Activated B cell treated with CpG ODN at 0.5 μM for 24 hours (primary cell): ENCODE measurements at regions not wholly inside any gene's neighbourhood (a gene's known extent, or its start where the extent isn't known, plus 50 kb on each side); places are given as distances from the start of the nearest gene placed in this dataset.
A peak's percentile ranks its signal among the peaks of the same experiment; 100 is the strongest.

Experiments
- ATAC-seq: fragments of 200-7000 bp; cut with Tn5 transposase; one replicate; pipeline ENCODE4 v1.10.0; 2021; ENCODE audit warnings: low read depth, mild to moderate bottlenecking, moderate library complexity
- CTCF ChIA-PET: fragments of 350-600 bp; sonication (Branson Sonifier 250); formaldehyde crosslinking; loops from one replicate; lab custom pipeline; 2021; ENCODE audit warnings: antibody characterized with exemption; lab: Charles Lee
- POLR2A ChIA-PET: fragments of 350-600 bp; sonication (Branson Sonifier 250); formaldehyde crosslinking; loops from one replicate; lab custom pipeline; 2021; ENCODE audit warnings: antibody characterized with exemption; lab: Charles Lee
- DNase-seq: peaks from one replicate; pipeline ENCODE4 v3.0.0; 2022
- H3K27ac Mint-ChIP-seq: one replicate; pipeline ENCODE4 v1.8.0; 2020; ENCODE audit warnings: mixed read lengths
- H3K27me3 Mint-ChIP-seq: one replicate; pipeline ENCODE4 v1.8.0; 2021; ENCODE audit warnings: mixed read lengths
- H3K36me3 Mint-ChIP-seq: one replicate; pipeline ENCODE4 v1.8.0; 2021; ENCODE audit warnings: low read depth, mixed read lengths
- H3K4me1 Mint-ChIP-seq: one replicate; pipeline ENCODE4 v1.8.0; 2021; ENCODE audit warnings: mixed read lengths
- H3K4me3 Mint-ChIP-seq: one replicate; pipeline ENCODE4 v1.8.0; 2020; ENCODE audit warnings: mild to moderate bottlenecking, mixed read lengths
- H3K9me3 Mint-ChIP-seq: one replicate; pipeline ENCODE4 v1.8.0; 2020; ENCODE audit warnings: mixed read lengths
- intact Hi-C: fragments of 100-400 bp; cut with micrococcal nuclease; formaldehyde crosslinking; loops from one replicate; pipeline ENCODE4 v1.15.1; 2024
- TF ChIP-seq, protein P1 (sequence below): fragments of 200-600 bp; IDR thresholded peaks from one replicate; pipeline ENCODE4 v1.8.0; 2022; ENCODE audit warnings: antibody characterized with exemption, mild to moderate bottlenecking

DNA sequence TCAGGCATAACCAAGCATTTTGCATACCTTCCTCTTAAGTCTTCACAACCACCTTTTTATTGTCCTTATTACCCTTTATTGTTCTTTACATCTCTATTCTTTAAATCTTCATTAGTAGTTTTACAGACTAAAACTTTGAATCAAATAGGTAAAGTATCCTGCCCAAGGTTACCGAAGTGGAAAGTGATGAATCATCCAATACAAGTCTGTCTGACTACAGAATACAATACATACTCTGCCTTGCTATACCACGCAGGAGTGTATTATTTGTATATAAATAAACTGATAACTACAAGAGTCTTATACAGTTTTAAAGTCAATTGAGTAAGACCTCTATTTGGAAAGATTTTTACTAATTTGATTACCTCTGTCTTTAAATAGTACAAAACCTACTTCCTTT is 196.0 kb downstream of the ZEB2 start:
- H3K9me3 Mint-ChIP-seq = no peaks in the 10 kb centered on the region
- intact Hi-C loops = loop anchor here (1.0 to 5.0 kb wide), 2 partner anchors 82 to 162 kb away; no protein-coding TSS in a partner anchor
- H3K4me3 Mint-ChIP-seq = peak overlapping the region; percentile 36
- H3K27me3 Mint-ChIP-seq = no peaks in the 10 kb centered on the region
- no peak for DNase-seq
- H3K27ac Mint-ChIP-seq = peak overlapping the region; percentile 71
- peaks cover 49% of the 10 kb centered on the region for H3K4me1 Mint-ChIP-seq
- ATAC-seq = peak; percentile 74
- peaks cover 3% of the 10 kb centered on the region for H3K36me3 Mint-ChIP-seq
- ChIA-PET POLR2A (interaction anchor here (0.7 kb wide), 1 partner anchor 129 kb away, joined by 9 read pairs; no protein-coding TSS in a partner anchor), CTCF (no interaction called here)
- TF ChIP-seq, protein P1, sequence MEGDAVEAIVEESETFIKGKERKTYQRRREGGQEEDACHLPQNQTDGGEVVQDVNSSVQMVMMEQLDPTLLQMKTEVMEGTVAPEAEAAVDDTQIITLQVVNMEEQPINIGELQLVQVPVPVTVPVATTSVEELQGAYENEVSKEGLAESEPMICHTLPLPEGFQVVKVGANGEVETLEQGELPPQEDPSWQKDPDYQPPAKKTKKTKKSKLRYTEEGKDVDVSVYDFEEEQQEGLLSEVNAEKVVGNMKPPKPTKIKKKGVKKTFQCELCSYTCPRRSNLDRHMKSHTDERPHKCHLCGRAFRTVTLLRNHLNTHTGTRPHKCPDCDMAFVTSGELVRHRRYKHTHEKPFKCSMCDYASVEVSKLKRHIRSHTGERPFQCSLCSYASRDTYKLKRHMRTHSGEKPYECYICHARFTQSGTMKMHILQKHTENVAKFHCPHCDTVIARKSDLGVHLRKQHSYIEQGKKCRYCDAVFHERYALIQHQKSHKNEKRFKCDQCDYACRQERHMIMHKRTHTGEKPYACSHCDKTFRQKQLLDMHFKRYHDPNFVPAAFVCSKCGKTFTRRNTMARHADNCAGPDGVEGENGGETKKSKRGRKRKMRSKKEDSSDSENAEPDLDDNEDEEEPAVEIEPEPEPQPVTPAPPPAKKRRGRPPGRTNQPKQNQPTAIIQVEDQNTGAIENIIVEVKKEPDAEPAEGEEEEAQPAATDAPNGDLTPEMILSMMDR = no peak

DNA sequence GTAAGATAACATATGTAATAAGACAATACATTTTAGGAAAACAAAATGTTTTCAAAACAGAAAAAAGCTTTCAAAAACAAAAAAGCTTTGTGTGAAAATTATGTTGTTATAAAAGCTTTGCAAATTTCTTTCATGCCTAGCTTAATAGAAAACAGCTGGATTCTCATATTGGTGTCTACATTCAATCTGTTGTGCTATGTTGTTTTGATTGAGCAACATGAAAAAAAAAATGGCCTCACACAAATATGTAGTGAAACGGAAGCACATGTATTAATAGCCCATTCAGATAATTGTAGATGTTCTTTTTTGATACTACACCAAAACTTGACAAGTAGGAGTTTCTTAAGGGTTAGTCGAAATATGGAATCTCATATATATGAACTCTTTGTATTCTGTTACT is 197.5 kb downstream of the ZEB2 start:
- no peak overlapping the region for H3K27ac Mint-ChIP-seq
- intact Hi-C loops = loop anchor here (5.0 kb wide), 1 partner anchor 80 kb away; no protein-coding TSS in a partner anchor
- ChIA-PET POLR2A (interaction anchor here (1.6 kb wide), 1 partner anchor 35 kb away, joined by 3 read pairs; no protein-coding TSS in a partner anchor), CTCF (interaction anchor here (1.5 kb wide), 1 partner anchor 10 kb away, joined by 3 read pairs; a partner anchor contains a TSS)
- H3K9me3 Mint-ChIP-seq = no peaks in the 10 kb centered on the region
- TF ChIP-seq, protein P1 = no peak
- DNase-seq (no peak), ATAC-seq (no peak)
- no peaks in the 10 kb centered on the region for H3K27me3 Mint-ChIP-seq
- H3K36me3 Mint-ChIP-seq = no peaks in the 10 kb centered on the region
- H3K4me3 Mint-ChIP-seq = no peak overlapping the region
- H3K4me1 Mint-ChIP-seq = peaks cover 49% of the 10 kb centered on the region

DNA sequence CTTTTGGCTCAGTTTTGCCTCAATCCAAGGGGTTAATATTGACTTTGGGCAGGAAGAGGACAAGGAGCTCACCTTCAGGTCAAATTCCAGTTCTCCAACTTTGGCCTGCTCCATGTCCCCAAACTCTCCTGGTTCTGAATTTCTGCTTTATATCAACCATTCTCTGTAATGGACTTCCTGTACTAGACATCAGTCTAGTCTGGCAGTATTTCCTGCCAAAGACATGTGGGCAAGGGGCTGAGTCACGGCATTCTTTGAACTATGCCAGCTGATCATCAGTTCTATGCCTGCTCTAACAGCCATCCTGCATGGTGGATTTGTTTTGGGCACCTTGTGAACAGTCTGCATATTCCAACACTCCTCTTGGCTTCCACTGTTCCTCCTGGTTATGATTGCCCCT is 199.4 kb downstream of the ZEB2 start:
- POLR2A ChIA-PET = interaction anchor here (0.6 to 1.9 kb wide), 2 partner anchors 11 to 66 kb away, joined by 5 to 7 read pairs; a partner anchor contains a TSS
- TF ChIP-seq, protein P1 = no peak
- Mint-ChIP-seq H3K4me3 (no peak overlapping the region), H3K9me3 (no peaks in the 10 kb centered on the region), H3K27me3 (no peaks in the 10 kb centered on the region), H3K36me3 (peaks cover 4% of the 10 kb centered on the region), H3K27ac (no peak overlapping the region), H3K4me1 (peaks cover 44% of the 10 kb centered on the region)
- ATAC-seq (peak; percentile 56), DNase-seq (no peak)
- CTCF ChIA-PET = interaction anchor here (1.5 kb wide), 1 partner anchor 12 kb away, joined by 3 read pairs; a partner anchor contains a TSS
- intact Hi-C loops = loop anchor here (1.0 to 5.0 kb wide), 2 partner anchors 11 to 78 kb away; no protein-coding TSS in a partner anchor

DNA sequence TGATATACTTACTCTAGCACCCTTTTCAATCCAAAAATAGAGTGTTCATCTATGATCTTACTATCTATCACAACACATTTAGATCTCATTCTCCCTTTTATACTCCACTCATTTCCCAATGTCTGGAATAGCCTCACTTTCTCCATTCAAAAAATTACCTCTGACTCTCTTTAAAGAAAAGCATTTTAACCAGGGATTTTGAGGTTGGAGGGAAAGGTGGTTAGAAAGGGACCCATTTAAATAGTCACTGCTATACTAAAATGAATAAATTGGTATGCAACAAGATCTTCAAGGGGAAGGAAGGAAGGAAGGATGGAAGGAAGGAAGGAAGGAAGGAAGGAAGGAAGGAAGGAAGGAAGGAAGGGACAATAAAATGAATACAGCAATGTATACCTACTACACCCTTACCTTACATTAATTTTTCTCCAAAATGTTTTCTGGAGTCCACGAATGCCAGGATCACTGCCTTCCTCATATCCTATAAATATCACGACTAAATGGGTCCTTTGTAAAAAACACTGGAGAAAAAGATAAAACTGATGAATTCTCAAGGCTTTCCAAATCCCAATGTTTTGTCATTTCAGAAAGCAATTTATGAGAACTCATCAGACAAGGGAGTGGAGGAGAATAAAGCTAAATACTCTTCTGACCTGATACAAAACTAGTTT is 202.7 kb downstream of the ZEB2 start:
- DNase-seq (no peak), ATAC-seq (no peak)
- Mint-ChIP-seq H3K9me3 (peaks cover 14% of the 10 kb centered on the region), H3K27me3 (no peaks in the 10 kb centered on the region), H3K36me3 (peaks cover 19% of the 10 kb centered on the region), H3K4me1 (peaks cover 15% of the 10 kb centered on the region), H3K27ac (no peak overlapping the region), H3K4me3 (no peak overlapping the region)
- CTCF ChIA-PET = no interaction called here
- POLR2A ChIA-PET = no interaction called here
- intact Hi-C loops = no loop called here
- TF ChIP-seq, protein P1 = no peak

DNA sequence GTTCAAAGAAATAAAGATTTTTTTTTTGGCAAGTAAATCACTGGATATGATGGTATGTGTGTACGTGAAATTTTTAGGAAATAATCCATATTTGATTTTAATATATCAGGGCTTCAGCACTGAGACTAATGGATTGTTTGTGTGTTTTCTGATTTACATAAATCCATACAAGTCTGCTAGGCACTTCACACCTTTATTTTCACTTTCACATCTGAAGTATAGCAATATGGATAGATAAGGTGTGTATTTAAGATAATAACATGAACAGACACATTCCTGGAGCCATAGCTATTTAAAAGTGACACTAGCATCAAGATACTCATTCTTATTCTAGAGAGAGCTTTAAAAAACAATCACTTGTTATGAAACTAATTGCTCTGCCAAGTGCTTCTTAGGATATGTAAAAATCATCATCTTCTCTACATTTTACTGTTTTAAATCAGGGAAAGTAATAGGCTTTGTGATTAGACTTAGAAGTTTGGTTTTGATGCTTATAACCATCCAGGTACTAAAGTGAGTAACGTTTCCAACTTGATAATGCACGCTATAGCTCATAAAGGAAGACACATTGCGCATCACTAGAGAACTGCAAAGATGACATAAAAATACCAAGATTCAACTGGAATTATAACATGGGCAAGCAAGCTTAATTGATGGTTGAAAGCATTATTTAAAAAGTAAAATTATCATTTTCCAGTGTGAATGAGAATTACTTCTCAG is 208.9 kb downstream of the ZEB2 start:
- Mint-ChIP-seq H3K27me3 (no peaks in the 10 kb centered on the region), H3K27ac (no peak overlapping the region), H3K36me3 (peaks cover 24% of the 10 kb centered on the region), H3K4me3 (no peak overlapping the region), H3K9me3 (peaks cover 21% of the 10 kb centered on the region), H3K4me1 (peaks cover 25% of the 10 kb centered on the region)
- intact Hi-C loops = no loop called here
- CTCF ChIA-PET = no interaction called here
- TF ChIP-seq, protein P1 = no peak
- ATAC-seq (no peak), DNase-seq (no peak)
- POLR2A ChIA-PET = no interaction called here
